ENCODE measurements at regions not wholly inside any gene's neighbourhood (a gene's known extent, or its start where the extent isn't known, plus 50 kb on each side); places are given as distances from the start of the nearest gene placed in this dataset.

GRCh38 chr13:50687545-50687944 is 155.9 kb downstream of the DLEU7 start:
- ChIA-PET CTCF (no interaction called here), POLR2A (ENCODE audit: unreplicated experiment) (no interaction called here)

DNA sequence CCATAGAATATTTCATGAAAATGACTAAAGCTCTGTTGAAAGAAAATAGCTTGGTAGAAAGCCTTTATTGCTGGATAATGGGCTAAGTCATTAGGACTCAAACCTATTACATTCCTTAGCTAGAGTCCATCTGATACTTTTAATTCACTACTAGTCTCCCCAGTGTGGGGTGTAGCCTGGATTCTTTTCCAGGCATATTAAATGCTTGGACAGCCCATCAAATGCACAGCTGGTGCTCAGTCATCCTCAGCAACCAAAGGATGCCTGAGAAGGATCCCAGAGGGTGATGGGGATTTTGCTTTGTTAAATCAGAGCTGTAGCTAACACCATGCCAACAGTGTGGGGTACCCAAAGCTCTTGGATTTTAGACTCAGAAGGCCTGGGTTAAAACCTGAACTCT is 153.5 kb downstream of the DLEU7 start:
- no peaks in the 10 kb centered on the region for H3K79me2 ChIP-seq (ENCODE audit: low read depth)
- H3K27me3 ChIP-seq (ENCODE audit: insufficient read depth, low read depth), result no peaks in the 10 kb centered on the region
- no peaks in the 10 kb centered on the region for H3K9me2 ChIP-seq (ENCODE audit: insufficient read depth)
- H3F3A ChIP-seq (ENCODE audit: insufficient read depth, low read depth), result no peaks in the 10 kb centered on the region
- H2AFZ ChIP-seq, result no peak overlapping the region
- no peaks in the 10 kb centered on the region for H3K9me3 ChIP-seq (ENCODE audit: insufficient read depth, low read depth)
- BruUV-seq (replicated peaks), result no TSS peak
- H3K4me3 ChIP-seq, result no peak overlapping the region
- no peaks in the 10 kb centered on the region for H3K4me1 ChIP-seq (replicated peaks; ENCODE audit: insufficient read depth)
- intact Hi-C loops (cut with micrococcal nuclease; ENCODE audit: unreplicated experiment), result no loop called here
- TF ChIP-seq CTCF (conservative IDR thresholded peaks at IDR 0.05), result no peak
- no peak for TF ChIP-seq EZH2 (IDR thresholded peaks at IDR 0.05; ENCODE audit: low read depth)
- H3K36me3 ChIP-seq (ENCODE audit: low read depth), result no peaks in the 10 kb centered on the region
- no peak for DNase-seq
- POLR2A ChIA-PET (ENCODE audit: unreplicated experiment), result no interaction called here
- H3K27ac ChIP-seq, result no peak overlapping the region
- no peak overlapping the region for H3K4me2 ChIP-seq
- no peaks in the 10 kb centered on the region for H4K20me1 ChIP-seq (ENCODE audit: insufficient read depth)
- CTCF ChIA-PET, result no interaction called here

More at GRCh38 chr13:50687545-50687944, 155.9 kb downstream of the DLEU7 start:
- intact Hi-C loops (cut with micrococcal nuclease; ENCODE audit: unreplicated experiment), result no loop called here
- Histone ChIP-seq H3K9me2 (ENCODE audit: insufficient read depth) (no peaks in the 10 kb centered on the region), H4K20me1 (ENCODE audit: insufficient read depth) (no peaks in the 10 kb centered on the region), H3K27me3 (ENCODE audit: insufficient read depth, low read depth) (no peaks in the 10 kb centered on the region), H3K4me2 (no peak overlapping the region), H3K4me1 (replicated peaks; ENCODE audit: insufficient read depth) (no peaks in the 10 kb centered on the region), H3K36me3 (ENCODE audit: low read depth) (no peaks in the 10 kb centered on the region), H3K4me3 (no peak overlapping the region), H3F3A (ENCODE audit: insufficient read depth, low read depth) (no peaks in the 10 kb centered on the region), H3K9me3 (ENCODE audit: insufficient read depth, low read depth) (no peaks in the 10 kb centered on the region), H2AFZ (no peak overlapping the region; the same call in 1 of the 2 replicates), H3K79me2 (ENCODE audit: low read depth) (no peaks in the 10 kb centered on the region), H3K27ac (no peak overlapping the region)
- no TSS peak for BruUV-seq (replicated peaks)
- no peak for DNase-seq
- TF ChIP-seq CTCF (conservative IDR thresholded peaks at IDR 0.05), result no peak
- no peak for TF ChIP-seq EZH2 (IDR thresholded peaks at IDR 0.05; ENCODE audit: low read depth)

GRCh38 chr13:50691176-50691680 is 152.3 kb downstream of the DLEU7 start:
- Histone ChIP-seq H3K79me2 (ENCODE audit: low read depth) (no peaks in the 10 kb centered on the region), H3K4me2 (no peak overlapping the region), H3K4me3 (no peak overlapping the region), H3F3A (ENCODE audit: insufficient read depth, low read depth) (no peaks in the 10 kb centered on the region), H3K9me3 (ENCODE audit: insufficient read depth, low read depth) (no peaks in the 10 kb centered on the region), H3K27me3 (ENCODE audit: insufficient read depth, low read depth) (no peaks in the 10 kb centered on the region), H3K4me1 (replicated peaks; ENCODE audit: insufficient read depth) (no peaks in the 10 kb centered on the region), H3K36me3 (ENCODE audit: low read depth) (no peaks in the 10 kb centered on the region), H3K27ac (no peak overlapping the region), H2AFZ (no peak overlapping the region), H3K9me2 (ENCODE audit: insufficient read depth) (no peaks in the 10 kb centered on the region), H4K20me1 (ENCODE audit: insufficient read depth) (no peaks in the 10 kb centered on the region)
- ChIA-PET CTCF (interaction anchor here (0.6 kb wide), 2 partner anchors 222 to 793 kb away, joined by 3 to 10 read pairs; no protein-coding TSS in a partner anchor), POLR2A (ENCODE audit: unreplicated experiment) (interaction anchor here (0.6 kb wide), 1 partner anchor 106 kb away, joined by 4 read pairs; no protein-coding TSS in a partner anchor)
- TF ChIP-seq EZH2 (IDR thresholded peaks at IDR 0.05; ENCODE audit: low read depth) (no peak), CTCF (conservative IDR thresholded peaks at IDR 0.05) (no peak)
- intact Hi-C loops (cut with micrococcal nuclease; ENCODE audit: unreplicated experiment), result no loop called here
- no peak for DNase-seq
- no TSS peak for BruUV-seq (replicated peaks)

All from PC-9 (cell line).